Tibial nerve (tissue), 4 donors: ENCODE measurements at regions not wholly inside any gene's neighbourhood (a gene's known extent, or its start where the extent isn't known, plus 50 kb on each side); places are given as distances from the start of the nearest gene placed in this dataset.

Experiments
- DNase-seq, 2 donors: peaks; one replicate each; pipeline ENCODE4 v3.0.0-alpha.2; 2019; ENCODE audit warnings: low spot score in 2 of 2
- H3K27ac ChIP-seq, 4 donors: fragments of 200-600 bp; sonication (generic) in 3 of 4; one replicate each; pipeline ENCODE4 v1.5.1; 2017 to 2019; ENCODE audit warnings: mild to moderate bottlenecking in 1 of 4
- H3K27me3 ChIP-seq, 2 donors: fragments of 200-600 bp; sonication (generic) in 1 of 2; one replicate each; pipeline versions ENCODE4 v1.5.1 to v1.6.0; 2017 to 2019
- H3K36me3 ChIP-seq, 3 donors: fragments of 200-600 bp; sonication (generic); one replicate each; pipeline ENCODE4 v1.5.1; 2018 to 2019
- H3K4me1 ChIP-seq, 4 donors: fragments of 200-600 bp; sonication (generic) in 3 of 4; one replicate each; pipeline ENCODE4 v1.5.1; 2017 to 2019
- H3K4me3 ChIP-seq, 4 donors: fragments of 200-600 bp; sonication (generic) in 3 of 4; one replicate each; pipeline ENCODE4 v1.5.1; 2017 to 2019; ENCODE audit warnings: mild to moderate bottlenecking in 1 of 4, moderate library complexity in 1 of 4
- H3K9me3 ChIP-seq, 4 donors: fragments of 200-600 bp; sonication (generic) in 3 of 4; one replicate each; pipeline ENCODE4 v1.5.1; 2017 to 2019
- EP300 ChIP-seq, 2 donors: sonication (generic); formaldehyde crosslinking; IDR thresholded peaks; one replicate each; pipeline ENCODE4 v1.6.1; 2017; ENCODE audit warnings: antibody characterized with exemption in 2 of 2, mild to moderate bottlenecking in 1 of 2
- POLR2A ChIP-seq, 2 donors: fragments of 450-650 bp; IDR thresholded peaks; one replicate each; pipeline ENCODE4 v1.6.1; 2017; ENCODE audit warnings: antibody characterized with exemption in 2 of 2, mild to moderate bottlenecking in 2 of 2, moderate library complexity in 2 of 2
- WGBS, 2 donors: methylation state at CpG; one replicate each; pipeline ENCODE4 v1.1.5; 2018; 5-methylcytosine and 5-hydroxymethylcytosine counted together
- TF ChIP-seq, protein P1 (sequence below), 5 experiments: fragments of 200-600 bp in 3 of 5; fragments of 450-650 bp in 2 of 5; sonication (generic) in 3 of 5; IDR thresholded peaks; one replicate each; pipeline ENCODE4 v1.5.1; 2016 to 2019; ENCODE audit warnings: antibody characterized with exemption in 5 of 5, mild to moderate bottlenecking in 3 of 5, moderate library complexity in 2 of 5

DNA sequence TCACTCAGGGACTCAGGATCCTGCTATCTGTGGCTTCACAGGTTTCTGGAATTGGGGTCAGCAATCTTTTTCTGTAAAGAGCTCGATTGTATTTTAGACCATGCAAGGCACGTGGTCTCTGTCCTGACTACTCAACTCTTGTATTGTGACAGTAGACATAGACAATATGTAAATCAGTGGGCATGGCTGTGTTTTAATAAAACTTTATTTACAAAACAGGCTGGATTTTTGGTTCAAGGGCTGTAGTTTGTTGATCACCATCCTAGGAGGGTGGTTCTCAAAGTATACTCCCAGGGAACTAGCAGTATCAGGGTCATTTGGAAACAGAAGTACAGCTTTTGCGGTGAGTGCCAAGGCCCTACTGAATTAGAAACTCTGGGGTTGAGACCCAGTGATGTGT, 108.2 kb upstream of the CRHR1 start:
- Histone ChIP-seq H3K4me1 (no peaks in the 10 kb centered on the region), H3K27me3 (no peaks in the 10 kb centered on the region), H3K36me3 (no peaks in the 10 kb centered on the region), H3K4me3 (no peak overlapping the region), H3K9me3 (peaks cover 0 to 51% (median 0%) of the 10 kb centered on the region in 4 donors), H3K27ac (no peak overlapping the region)
- DNase-seq: no peak
- TF ChIP-seq, protein P1, sequence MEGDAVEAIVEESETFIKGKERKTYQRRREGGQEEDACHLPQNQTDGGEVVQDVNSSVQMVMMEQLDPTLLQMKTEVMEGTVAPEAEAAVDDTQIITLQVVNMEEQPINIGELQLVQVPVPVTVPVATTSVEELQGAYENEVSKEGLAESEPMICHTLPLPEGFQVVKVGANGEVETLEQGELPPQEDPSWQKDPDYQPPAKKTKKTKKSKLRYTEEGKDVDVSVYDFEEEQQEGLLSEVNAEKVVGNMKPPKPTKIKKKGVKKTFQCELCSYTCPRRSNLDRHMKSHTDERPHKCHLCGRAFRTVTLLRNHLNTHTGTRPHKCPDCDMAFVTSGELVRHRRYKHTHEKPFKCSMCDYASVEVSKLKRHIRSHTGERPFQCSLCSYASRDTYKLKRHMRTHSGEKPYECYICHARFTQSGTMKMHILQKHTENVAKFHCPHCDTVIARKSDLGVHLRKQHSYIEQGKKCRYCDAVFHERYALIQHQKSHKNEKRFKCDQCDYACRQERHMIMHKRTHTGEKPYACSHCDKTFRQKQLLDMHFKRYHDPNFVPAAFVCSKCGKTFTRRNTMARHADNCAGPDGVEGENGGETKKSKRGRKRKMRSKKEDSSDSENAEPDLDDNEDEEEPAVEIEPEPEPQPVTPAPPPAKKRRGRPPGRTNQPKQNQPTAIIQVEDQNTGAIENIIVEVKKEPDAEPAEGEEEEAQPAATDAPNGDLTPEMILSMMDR (IDR thresholded peaks at IDR 0.05): no peak
- TF ChIP-seq POLR2A (IDR thresholded peaks at IDR 0.05) (no peak), EP300 (IDR thresholded peaks at IDR 0.05) (no peak)
- 75% methylated on average over 3 of the region's 3 CpGs for WGBS, 2 donors

DNA sequence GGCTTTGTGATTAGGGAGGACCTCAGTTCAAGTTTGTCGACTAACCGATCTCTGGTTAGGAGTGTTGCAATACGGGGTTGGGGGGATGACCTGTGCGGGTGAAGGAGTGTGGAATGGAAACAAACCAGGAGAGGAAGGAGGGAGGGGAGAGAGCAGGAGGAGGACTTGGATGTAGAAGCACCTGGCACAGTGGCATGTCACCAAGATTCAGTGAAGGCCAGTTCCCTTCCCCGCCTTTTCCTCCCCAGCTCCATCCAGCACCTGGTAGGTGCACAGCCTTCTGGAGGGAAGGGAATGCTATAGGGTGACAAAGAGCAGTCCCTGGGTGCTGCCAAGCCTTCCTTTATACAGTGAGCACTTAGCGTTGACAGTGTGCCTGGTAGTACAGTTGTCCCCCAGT, 107.4 kb upstream of the CRHR1 start:
- Histone ChIP-seq H3K36me3 (no peaks in the 10 kb centered on the region), H3K4me1 (no peaks in the 10 kb centered on the region), H3K27ac (no peak overlapping the region), H3K4me3 (no peak overlapping the region), H3K27me3 (no peaks in the 10 kb centered on the region), H3K9me3 (peaks cover 0 to 51% (median 0%) of the 10 kb centered on the region in 4 donors)
- 86 to 87% methylated on average over 6 of the region's 6 CpGs for WGBS, 2 donors
- no peak for TF ChIP-seq POLR2A (IDR thresholded peaks at IDR 0.05)
- TF ChIP-seq, protein P1 (IDR thresholded peaks at IDR 0.05): no peak
- no peak for TF ChIP-seq EP300 (IDR thresholded peaks at IDR 0.05)
- DNase-seq: no peak

DNA sequence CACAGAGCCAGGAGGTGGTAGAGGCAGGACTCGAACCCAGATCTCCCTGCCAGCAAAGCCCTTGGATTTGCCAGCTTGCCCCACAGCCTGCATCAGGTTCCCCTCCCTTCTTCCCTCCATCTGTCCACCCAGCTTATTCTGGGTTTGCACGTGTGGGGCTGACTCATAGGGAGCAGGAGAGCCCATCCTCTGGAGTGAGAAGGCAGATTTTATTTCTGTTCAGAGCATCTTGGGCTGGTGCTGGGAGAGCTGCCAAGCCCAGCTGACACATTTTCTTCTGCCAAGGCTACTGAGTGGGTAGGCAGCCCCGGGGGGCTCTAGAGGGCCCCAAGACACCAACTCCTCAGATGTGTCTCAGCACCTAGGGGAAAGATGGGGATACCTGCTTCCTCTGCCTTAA, 106.3 kb upstream of the CRHR1 start:
- H3K9me3 ChIP-seq: peaks cover 0 to 51% (median 0%) of the 10 kb centered on the region in 4 donors
- H3K27me3 ChIP-seq: no peaks in the 10 kb centered on the region
- no peak overlapping the region for H3K27ac ChIP-seq
- H3K4me1 ChIP-seq: no peaks in the 10 kb centered on the region
- no peak overlapping the region for H3K4me3 ChIP-seq
- DNase-seq: no peak
- WGBS, 2 donors: 13 to 49% methylated on average over 2 to 3 of the region's 3 CpGs
- H3K36me3 ChIP-seq: no peaks in the 10 kb centered on the region
- TF ChIP-seq EP300 (IDR thresholded peaks at IDR 0.05): no peak
- TF ChIP-seq, protein P1 (IDR thresholded peaks at IDR 0.05): no peak
- TF ChIP-seq POLR2A (IDR thresholded peaks at IDR 0.05): no peak

DNA sequence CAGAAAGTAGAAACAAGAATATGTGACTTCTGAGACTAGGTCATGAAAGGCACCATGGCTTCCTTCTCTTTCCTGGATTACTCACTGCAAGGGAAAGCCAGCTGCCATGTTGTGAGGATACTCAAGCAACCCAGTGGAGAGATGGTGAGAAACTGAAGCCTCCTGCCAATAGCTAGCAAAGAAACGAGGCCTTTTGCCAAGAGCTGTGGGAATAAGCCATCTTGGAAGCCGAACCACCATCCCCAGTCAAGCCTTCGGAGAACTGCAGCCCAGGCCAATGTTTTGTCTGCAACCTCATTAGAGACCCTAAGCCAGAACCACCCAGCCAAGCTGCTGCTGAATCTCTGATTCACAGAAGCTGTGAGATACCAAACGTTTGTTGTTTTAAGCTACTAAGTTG, 104.7 kb upstream of the CRHR1 start:
- Histone ChIP-seq H3K36me3 (no peaks in the 10 kb centered on the region), H3K4me3 (no peak overlapping the region), H3K27me3 (no peaks in the 10 kb centered on the region), H3K27ac (no peak overlapping the region), H3K4me1 (no peaks in the 10 kb centered on the region), H3K9me3 (peaks cover 0 to 42% (median 0%) of the 10 kb centered on the region in 4 donors)
- 83 to 89% methylated on average over 4 of the region's 4 CpGs for WGBS, 2 donors
- TF ChIP-seq, protein P1 (IDR thresholded peaks at IDR 0.05): no peak
- TF ChIP-seq EP300 (IDR thresholded peaks at IDR 0.05) (no peak), POLR2A (IDR thresholded peaks at IDR 0.05) (no peak)
- no peak for DNase-seq

DNA sequence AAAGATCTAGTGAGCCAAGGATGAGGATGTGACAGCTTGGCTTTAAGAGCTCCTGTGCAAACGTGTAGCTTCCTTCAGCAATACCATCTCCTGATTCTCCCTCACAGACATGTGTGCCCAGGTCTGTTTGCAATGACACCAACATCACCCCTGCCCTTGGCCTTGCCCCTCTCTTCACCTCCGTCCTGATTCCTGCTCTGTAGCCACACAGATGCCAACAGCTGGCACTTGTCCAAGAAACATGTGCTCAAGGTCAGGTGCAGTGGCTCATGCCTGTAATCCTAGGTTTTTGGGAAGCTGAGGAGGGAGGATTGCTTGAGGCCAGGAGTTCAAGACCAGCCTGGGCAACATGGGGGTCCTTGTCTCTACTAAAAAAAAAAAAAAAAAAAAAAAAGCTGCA, 103.8 kb upstream of the CRHR1 start:
- WGBS, 2 donors: 72 to 76% methylated on average over 2 of the region's 2 CpGs
- Histone ChIP-seq H3K36me3 (no peaks in the 10 kb centered on the region), H3K27me3 (no peaks in the 10 kb centered on the region)

More for the DNA sequence above, 103.8 kb upstream of the CRHR1 start:
- peaks cover 0 to 33% (median 0%) of the 10 kb centered on the region in 4 donors for H3K9me3 ChIP-seq
- no peak overlapping the region for H3K27ac ChIP-seq
- no peak for TF ChIP-seq EP300 (IDR thresholded peaks at IDR 0.05)
- TF ChIP-seq, protein P1 (IDR thresholded peaks at IDR 0.05): no peak
- TF ChIP-seq POLR2A (IDR thresholded peaks at IDR 0.05): no peak
- H3K4me1 ChIP-seq: no peaks in the 10 kb centered on the region
- DNase-seq: no peak
- H3K4me3 ChIP-seq: no peak overlapping the region
